Esophagus squamous epithelium (tissue), 4 donors: ENCODE measurements at regions not wholly inside any gene's neighbourhood (a gene's known extent, or its start where the extent isn't known, plus 50 kb on each side); places are given as distances from the start of the nearest gene placed in this dataset.

ENCODE experiments used
- CTCF ChIP-seq, 6 experiments: fragments of 450-650 bp in 4 of 6; fragments of 200-600 bp in 2 of 6; sonication (generic) in 2 of 6; IDR thresholded peaks; one replicate each; pipeline ENCODE4 v1.5.1; 2016 to 2019; ENCODE audit warnings: antibody characterized with exemption in 6 of 6, mild to moderate bottlenecking in 4 of 6, moderate library complexity in 4 of 6
- POLR2A ChIP-seq, 4 donors: fragments of 450-650 bp; IDR thresholded peaks; one replicate each; pipeline ENCODE4 v1.6.1; 2017; ENCODE audit warnings: antibody characterized with exemption in 4 of 4, mild to moderate bottlenecking in 4 of 4, moderate library complexity in 3 of 4

- TF ChIP-seq CTCF (IDR thresholded peaks at IDR 0.05) (no peak), POLR2A (IDR thresholded peaks at IDR 0.05) (no peak)
These were observed 73.7 kb downstream of the S1PR1 start for GRCh38 chr1:101310506-101310905.
